Liver (tissue), 8 donors: ENCODE measurements at regions not wholly inside any gene's neighbourhood (a gene's known extent, or its start where the extent isn't known, plus 50 kb on each side); places are given as distances from the start of the nearest gene placed in this dataset.

Source experiments
- DNase-seq: peaks from one replicate; pipeline ENCODE4 v3.0.0-alpha.2; 2017; ENCODE audit warnings: low spot score
- H3K27ac ChIP-seq, 2 donors: one replicate each; pipeline ENCODE4 v1.7.0; 2013; ENCODE audit warnings: inconsistent platforms in 2 of 2, low read length in 2 of 2, control low read depth in 1 of 2, low read depth in 1 of 2, mild to moderate bottlenecking in 1 of 2
- H3K27me3 ChIP-seq, 4 donors: one replicate each; pipeline versions ENCODE4 v1.6.1 to v1.7.0; 2013; ENCODE audit warnings: low read length in 3 of 4, inconsistent platforms in 1 of 4, mild to moderate bottlenecking in 1 of 4, moderate library complexity in 1 of 4; ENCODE audit not compliant: control insufficient read depth in 4 of 4, insufficient read depth in 4 of 4
- H3K36me3 ChIP-seq, 4 donors: one replicate each; pipeline versions ENCODE4 v1.6.1 to v1.7.0; 2013; ENCODE audit warnings: low read length in 3 of 4, mild to moderate bottlenecking in 3 of 4, low read depth in 1 of 4, moderate library complexity in 1 of 4; ENCODE audit not compliant: control insufficient read depth in 4 of 4, insufficient read depth in 3 of 4
- H3K4me1 ChIP-seq, 4 donors: one replicate each; pipeline versions ENCODE4 v1.6.1 to v1.7.0; 2013; ENCODE audit warnings: low read length in 3 of 4, mild to moderate bottlenecking in 3 of 4, moderate library complexity in 1 of 4; ENCODE audit not compliant: control insufficient read depth in 4 of 4, insufficient read depth in 4 of 4
- H3K4me3 ChIP-seq, 3 donors: one replicate each; pipeline versions ENCODE4 v1.6.1 to v1.7.0; 2013; ENCODE audit warnings: low read length in 3 of 3, control low read depth in 1 of 3, low read depth in 1 of 3, mild to moderate bottlenecking in 1 of 3
- H3K9ac ChIP-seq, 2 donors: one replicate each; pipeline ENCODE4 v1.7.0; 2013; ENCODE audit warnings: low read length in 2 of 2, mild to moderate bottlenecking in 2 of 2, moderate library complexity in 2 of 2, control low read depth in 1 of 2, low read depth in 1 of 2
- H3K9me3 ChIP-seq, 4 donors: one replicate each; pipeline versions ENCODE4 v1.6.1 to v1.7.0; 2013; ENCODE audit warnings: low read length in 3 of 4; ENCODE audit not compliant: control insufficient read depth in 4 of 4
- ATF3 ChIP-seq: IDR thresholded peaks from 2 replicates; pipeline ENCODE4 v1.6.1; 2016; ENCODE audit warnings: antibody characterized with exemption
- CTCF ChIP-seq: fragments of 150-350 bp; IDR thresholded peaks from 2 replicates; pipeline ENCODE4 v1.5.1; 2017; ENCODE audit warnings: improper control_type of control experiment, low read depth, low read length; ENCODE audit not compliant: missing input control
- EGR1 ChIP-seq, 2 donors: IDR thresholded peaks; 2 replicates each; pipeline ENCODE4 v1.6.1; 2016 to 2018; ENCODE audit warnings: antibody characterized with exemption in 2 of 2, low read depth in 2 of 2
- FOXA2 ChIP-seq: IDR thresholded peaks from 2 replicates; pipeline ENCODE4 v1.6.1; 2016; ENCODE audit warnings: antibody characterized with exemption
- HNF4A ChIP-seq, 2 donors: conservative IDR thresholded peaks; 2 replicates each; pipeline ENCODE4 v1.6.1; 2016; ENCODE audit warnings: antibody characterized with exemption in 2 of 2, mild to moderate bottlenecking in 2 of 2
- HNF4G ChIP-seq: IDR thresholded peaks from 2 replicates; pipeline ENCODE4 v1.6.1; 2016; ENCODE audit warnings: antibody characterized with exemption
- JUND ChIP-seq, 2 donors: IDR thresholded peaks; 2 replicates each; pipeline ENCODE4 v1.6.1; 2016; ENCODE audit warnings: antibody characterized with exemption in 2 of 2
- NR2F2 ChIP-seq: IDR thresholded peaks from 2 replicates; pipeline ENCODE4 v1.6.1; 2016; ENCODE audit warnings: antibody characterized with exemption
- REST ChIP-seq: IDR thresholded peaks from 2 replicates; pipeline ENCODE4 v1.6.1; 2016; ENCODE audit warnings: antibody characterized with exemption, mild to moderate bottlenecking
- RXRA ChIP-seq, 2 donors: IDR thresholded peaks; 2 replicates each; pipeline ENCODE4 v1.6.1; 2017 to 2018; ENCODE audit warnings: antibody characterized with exemption in 2 of 2, mild to moderate bottlenecking in 1 of 2
- SP1 ChIP-seq: IDR thresholded peaks from 2 replicates; pipeline ENCODE4 v1.6.1; 2018; ENCODE audit warnings: antibody characterized with exemption, mild to moderate bottlenecking
- ZBTB33 ChIP-seq: IDR thresholded peaks from 2 replicates; pipeline ENCODE4 v1.6.1; 2016; ENCODE audit warnings: antibody characterized with exemption
- WGBS: extraction: QIAGEN DNeasy Blood & Tissue Kit; methylation state at CpG from one replicate; pipeline ENCODE4 v1.1.7; 2013; 5-methylcytosine and 5-hydroxymethylcytosine counted together
- donor health status: healthy.
- donor health status: healthy.
- donor health status: healthy.
- donor health status: healthy.
- donor health status: healthy.

GRCh38 chr2:196399096-196399495, 227.7 kb upstream of the STK17B start:
- H3K9ac ChIP-seq = no peak overlapping the region
- 95% methylated on average over 1 of the region's 1 CpG for WGBS
- no peaks in the 10 kb centered on the region for H3K9me3 ChIP-seq
- no peaks in the 10 kb centered on the region for H3K36me3 ChIP-seq
- no peak overlapping the region for H3K4me3 ChIP-seq
- no peak for DNase-seq
- H3K27ac ChIP-seq = peak overlapping the region in 1 of 2 donors; percentile 12
- TF ChIP-seq ZBTB33 (no peak), CTCF (no peak), NR2F2 (no peak), HNF4A (conservative IDR thresholded peaks at IDR 0.05) (no peak), HNF4G (no peak), RXRA (IDR thresholded peaks at IDR 0.05) (no peak), SP1 (no peak), EGR1 (IDR thresholded peaks at IDR 0.05; ENCODE audit: low read depth in 2 of 2) (no peak), REST (no peak), JUND (IDR thresholded peaks at IDR 0.05) (no peak)
- H3K27me3 ChIP-seq = no peaks in the 10 kb centered on the region
- H3K4me1 ChIP-seq = no peaks in the 10 kb centered on the region

- WGBS = 69% methylated on average over 5 of the region's 5 CpGs
Observed at GRCh38 chr2:196399722-196400691, 228.6 kb upstream of the STK17B start.

More at GRCh38 chr2:196399722-196400691, 228.6 kb upstream of the STK17B start:
- no peak for DNase-seq
- Histone ChIP-seq H3K9me3 (no peaks in the 10 kb centered on the region), H3K36me3 (no peaks in the 10 kb centered on the region), H3K9ac (no peak overlapping the region), H3K4me3 (no peak overlapping the region), H3K27ac (peak overlapping the region in 1 of 2 donors; percentile 12), H3K4me1 (no peaks in the 10 kb centered on the region), H3K27me3 (no peaks in the 10 kb centered on the region)
- TF ChIP-seq REST = no peak
- TF ChIP-seq JUND (IDR thresholded peaks at IDR 0.05) = peak in 1 of 2 donors; percentile 21
- no peak for TF ChIP-seq ATF3
- TF ChIP-seq NR2F2 = peak; percentile 62
- peak; percentile 12 for TF ChIP-seq ZBTB33
- TF ChIP-seq FOXA2 = no peak
- TF ChIP-seq EGR1 (IDR thresholded peaks at IDR 0.05; ENCODE audit: low read depth in 2 of 2) = no peak
- TF ChIP-seq HNF4A (conservative IDR thresholded peaks at IDR 0.05) = no peak
